ENCODE measurements at regions not wholly inside any gene's neighbourhood (a gene's known extent, or its start where the extent isn't known, plus 50 kb on each side); places are given as distances from the start of the nearest gene placed in this dataset.
"Not testable (repeated sequence)": the region's sequence is repeated elsewhere in the genome, so short reads cannot be mapped to it uniquely, and the experiment has no call there.

- no peak for DNase-seq
These were observed 217.9 kb upstream of the MOCS1 start for GRCh38 chr6:40152196-40152595.

DNA sequence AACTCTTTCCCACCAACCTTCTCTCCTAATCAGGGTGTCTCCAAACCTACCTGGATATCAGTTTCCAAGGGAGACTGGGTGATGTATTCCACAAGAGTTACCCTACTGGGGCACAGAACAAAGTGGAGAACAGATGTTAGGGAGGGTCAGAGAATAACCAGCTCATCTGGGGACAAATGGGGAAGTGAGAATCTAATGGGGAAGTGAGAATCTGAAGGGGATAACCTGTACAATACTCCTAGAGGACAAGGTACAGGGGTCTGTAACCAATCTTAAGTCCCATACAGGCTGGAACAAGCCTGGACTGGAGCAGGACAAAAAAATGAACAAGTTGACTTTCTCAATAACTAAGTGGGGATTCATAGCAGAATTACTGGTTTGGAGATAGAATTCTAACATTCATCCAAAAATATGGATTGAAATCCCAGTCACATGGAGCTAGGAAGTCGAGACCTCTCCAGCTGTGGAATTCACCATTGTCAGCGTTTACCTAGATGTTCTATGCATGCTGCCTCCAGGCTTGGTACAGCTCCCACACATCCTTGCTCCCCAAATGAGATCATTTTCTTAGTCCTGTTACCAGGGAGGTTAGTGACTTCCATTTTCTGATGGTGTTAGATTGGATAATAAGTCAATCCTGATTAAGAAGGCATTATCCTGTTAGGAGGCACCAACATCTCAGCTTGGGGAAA lies 214.8 kb upstream of the MOCS1 start:
- no peak for DNase-seq

DNA sequence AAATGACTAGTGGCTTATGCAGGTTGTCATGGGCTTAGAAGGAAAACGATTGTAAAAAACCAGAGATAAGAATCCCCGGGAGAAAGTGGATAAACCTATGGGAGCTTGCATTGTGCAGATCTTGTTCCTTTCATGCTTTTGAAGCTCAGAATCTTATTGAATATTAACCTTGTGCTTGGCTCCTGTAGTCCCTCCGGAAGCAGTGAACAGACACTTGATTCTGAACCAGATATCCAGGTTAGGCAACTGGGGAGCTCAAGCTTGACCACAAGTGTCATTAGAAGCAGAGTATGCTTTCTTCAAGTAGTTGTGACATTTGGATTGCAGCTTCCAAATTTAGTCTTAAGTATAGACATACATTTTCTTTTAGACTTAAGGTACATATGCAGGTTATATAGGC lies 212.6 kb upstream of the MOCS1 start:
- DNase-seq, result no peak

- DNase-seq, result no peak
These were observed 205.2 kb upstream of the MOCS1 start for GRCh38 chr6:40139447-40139846.

DNA sequence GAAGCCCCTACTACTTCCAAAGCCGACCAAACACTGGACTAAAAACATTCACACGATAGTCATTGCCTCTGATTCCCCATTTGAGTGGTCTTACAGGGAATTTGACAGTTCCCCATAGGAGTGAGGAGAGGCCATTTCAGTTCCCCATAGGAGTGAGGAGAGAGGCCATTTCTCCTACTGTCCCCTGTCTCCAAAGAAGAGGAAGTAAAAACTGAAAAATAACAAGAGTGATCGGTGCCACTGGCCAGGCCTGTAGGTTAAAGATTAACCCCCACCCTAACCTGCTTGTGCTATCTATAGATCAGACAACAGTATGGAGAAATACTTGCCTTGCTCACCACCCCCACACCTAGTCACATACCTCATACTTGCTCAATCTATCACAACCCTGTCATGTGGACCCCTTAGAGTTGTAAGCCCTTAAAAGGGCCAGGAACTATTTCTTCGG lies 204.0 kb upstream of the MOCS1 start:
- no peak for DNase-seq

DNA sequence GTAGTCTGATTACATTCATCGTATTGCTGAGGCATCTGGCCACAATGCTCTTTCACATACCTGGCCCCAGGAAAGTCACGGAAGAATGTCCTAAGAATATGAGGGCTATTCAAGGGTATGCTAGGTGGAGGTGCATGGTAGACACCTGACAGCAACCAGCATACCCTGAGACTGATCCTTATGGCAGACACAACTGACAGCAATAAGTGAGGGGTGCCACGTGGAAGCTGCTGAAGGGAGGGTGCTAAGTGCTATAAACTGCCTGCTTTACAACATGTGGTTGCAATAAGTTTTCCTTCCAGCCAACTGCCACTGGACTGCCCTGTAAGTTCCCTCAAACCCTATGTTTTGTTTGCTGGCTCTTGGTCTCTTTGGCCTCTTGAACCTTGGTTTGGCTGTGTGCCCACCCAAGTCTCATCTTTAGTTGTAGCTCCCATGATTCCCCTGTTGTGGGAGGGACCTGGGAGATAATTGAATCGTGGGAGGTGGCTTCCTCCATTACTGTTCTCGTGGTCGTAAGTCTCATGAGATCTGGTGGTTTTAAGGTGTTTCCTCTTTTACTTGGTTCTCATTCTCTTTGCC lies 201.3 kb upstream of the MOCS1 start:
- no peak for DNase-seq

DNA sequence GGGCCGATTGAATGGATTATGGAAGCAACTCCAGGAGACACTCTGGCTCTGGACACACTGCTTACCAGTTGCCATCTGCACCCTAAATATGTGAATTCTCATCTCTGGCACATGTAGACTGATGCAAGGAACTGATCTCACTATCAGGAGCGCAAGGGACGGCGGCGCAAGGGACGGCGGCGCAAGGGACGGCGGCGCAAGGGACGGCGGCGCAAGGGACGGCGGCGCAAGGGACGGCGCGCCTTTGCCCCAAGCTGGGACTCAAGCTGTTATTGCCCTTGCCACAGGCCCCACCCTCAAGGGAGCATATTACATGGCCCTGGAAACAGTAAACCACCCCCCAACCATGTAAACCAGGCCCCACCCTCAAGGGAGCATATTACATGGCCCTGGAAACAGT lies 199.7 kb upstream of the MOCS1 start:
- DNase-seq, result not testable (repeated sequence)

DNA sequence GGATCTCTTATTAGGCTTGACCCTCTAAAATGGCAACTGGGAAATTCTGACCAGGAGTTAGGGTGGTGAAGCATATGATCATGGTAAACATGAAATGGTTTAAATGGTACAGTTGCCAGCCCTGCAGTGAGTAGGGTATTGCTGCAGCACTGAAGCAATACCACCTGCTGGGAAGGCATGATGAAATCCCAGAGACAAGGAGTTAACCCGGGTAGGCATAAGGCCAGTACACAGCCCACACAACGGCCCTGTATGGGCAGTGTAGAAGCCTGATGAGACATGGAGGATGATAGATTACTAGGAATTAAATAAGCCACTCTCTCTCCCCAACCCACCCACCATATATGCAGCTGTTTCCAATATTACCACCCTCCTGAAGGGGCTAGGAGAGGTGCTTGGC lies 197.4 kb upstream of the MOCS1 start:
- DNase-seq, result no peak

- no peak for DNase-seq
These were observed 193.9 kb upstream of the MOCS1 start for GRCh38 chr6:40128127-40128526.

- no peak for DNase-seq
These were observed 191.6 kb upstream of the MOCS1 start for GRCh38 chr6:40125680-40126394.

DNA sequence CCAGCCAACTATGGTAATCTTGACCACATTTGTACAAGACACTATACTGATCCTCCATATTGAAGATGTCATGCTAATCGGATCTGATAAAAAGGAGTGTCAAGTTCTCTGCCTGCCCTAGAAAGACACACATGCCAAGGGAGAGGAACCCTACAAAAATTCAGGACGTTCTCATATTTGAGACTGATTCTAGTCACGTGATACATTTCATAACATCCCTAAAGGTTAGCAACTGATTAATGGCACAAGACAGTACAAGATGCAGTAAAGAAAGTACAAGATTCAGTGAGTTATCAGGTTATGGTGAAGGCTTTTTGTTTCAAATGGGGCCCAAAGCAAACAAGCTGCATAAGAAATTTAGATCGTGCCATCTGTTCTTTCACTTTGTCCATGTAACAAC lies 190.7 kb upstream of the MOCS1 start:
- no peak for DNase-seq

GRCh38 chr6:40116832-40117231 lies 182.6 kb upstream of the MOCS1 start:
- DNase-seq, result no peak

- DNase-seq, result no peak
These were observed 178.1 kb upstream of the MOCS1 start for GRCh38 chr6:40112350-40112749.

GRCh38 chr6:40108736-40109135 lies 174.5 kb upstream of the MOCS1 start:
- DNase-seq, result no peak

- no peak for DNase-seq
These were observed 172.6 kb upstream of the MOCS1 start for GRCh38 chr6:40106840-40107239.

- no peak for DNase-seq
These were observed 164.5 kb upstream of the MOCS1 start for GRCh38 chr6:40098774-40099173.

- no peak for DNase-seq
These were observed 163.3 kb upstream of the MOCS1 start for GRCh38 chr6:40097590-40097989.

DNA sequence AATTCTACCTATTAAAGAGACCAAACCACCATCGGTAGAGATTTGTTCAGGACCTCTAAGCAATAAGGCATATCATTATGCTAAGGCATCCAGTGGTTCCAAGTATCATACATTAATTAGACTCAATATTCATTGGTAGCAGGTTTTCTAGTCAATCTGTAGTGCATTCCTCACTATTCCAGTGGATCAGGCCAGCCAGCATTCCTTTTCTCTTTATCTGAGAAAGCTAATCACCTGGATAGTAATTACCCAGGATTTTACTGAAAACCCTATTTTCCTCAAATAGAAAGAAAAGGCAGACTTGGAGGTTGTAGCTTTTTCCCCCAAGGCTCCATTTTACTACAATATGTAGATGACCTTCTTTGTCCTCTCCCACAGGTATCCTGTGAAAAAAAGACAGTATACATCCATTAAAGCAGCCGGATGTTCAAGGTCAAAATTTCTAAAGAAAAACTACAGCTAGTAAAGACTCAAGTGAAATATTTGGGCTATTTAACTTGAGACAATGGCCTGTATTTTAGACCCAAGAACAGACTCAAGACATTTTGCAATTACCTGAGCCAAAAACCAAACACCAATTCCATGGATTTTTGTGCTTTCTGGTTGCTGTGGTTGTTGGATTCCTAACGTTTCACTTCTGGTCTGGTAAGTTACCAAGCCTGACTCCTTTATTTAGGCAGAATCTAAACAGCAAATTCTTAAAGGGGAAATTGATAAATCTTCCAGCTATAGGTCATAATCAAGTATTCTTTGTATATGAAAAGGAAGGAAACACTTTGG lies 149.1 kb upstream of the MOCS1 start:
- no peak for DNase-seq

DNA sequence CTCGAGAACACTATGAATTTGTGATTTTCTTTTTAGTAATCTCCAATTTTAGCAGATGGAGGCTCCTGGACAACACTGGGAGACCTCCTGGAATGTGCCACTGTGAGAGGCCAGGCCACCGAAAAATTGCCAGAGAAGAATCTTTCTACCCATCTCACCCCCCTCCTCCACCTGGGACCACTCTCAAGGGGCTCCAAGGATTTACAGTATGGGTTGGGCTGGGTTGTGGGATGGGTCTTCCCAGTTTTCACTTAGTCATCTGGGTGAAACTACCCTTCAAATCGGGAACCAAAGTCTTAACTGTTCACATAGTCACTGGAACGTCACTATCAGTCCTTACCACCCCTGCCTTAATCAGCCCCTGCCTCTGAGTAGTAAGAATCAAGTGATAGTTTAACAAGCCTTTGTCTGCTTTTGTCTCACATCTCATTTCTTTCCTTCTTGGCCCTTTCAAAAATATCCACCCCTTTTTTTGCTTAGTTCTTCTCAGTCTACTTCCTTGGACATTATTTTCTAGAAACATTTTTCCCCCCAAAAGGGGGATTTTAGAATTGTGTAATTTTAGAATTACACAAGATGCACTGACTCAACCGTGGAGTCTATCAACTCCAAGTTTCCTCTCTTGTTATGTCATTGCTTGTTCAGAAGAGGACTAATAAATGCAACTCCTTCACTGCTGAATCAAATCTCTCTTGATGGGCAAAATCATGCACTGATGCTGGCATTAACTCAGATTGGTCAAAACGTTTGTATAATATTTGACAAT lies 148.2 kb upstream of the MOCS1 start:
- no peak for DNase-seq

DNA sequence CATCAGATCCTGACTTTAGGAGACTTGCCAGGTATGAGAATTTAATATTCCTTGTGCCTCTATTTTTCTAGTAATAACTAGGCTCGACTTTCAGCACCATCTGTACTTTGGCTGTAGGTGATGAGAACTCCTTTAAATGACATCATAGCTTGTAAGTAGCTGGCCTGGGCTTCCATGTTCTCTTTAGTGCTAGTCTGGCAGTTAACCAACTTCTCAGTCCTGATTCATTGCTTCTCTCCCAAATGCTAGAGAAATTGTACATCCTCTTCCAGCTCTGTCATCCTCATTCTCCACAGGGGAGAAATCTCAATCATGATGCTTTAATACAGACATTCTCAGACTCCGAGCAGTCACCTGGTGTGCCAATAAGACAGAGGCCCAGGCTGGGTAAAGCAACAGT lies 143.5 kb upstream of the MOCS1 start:
- no peak for DNase-seq

GRCh38 chr6:40077315-40077714 lies 143.1 kb upstream of the MOCS1 start:
- no peak for DNase-seq

DNA sequence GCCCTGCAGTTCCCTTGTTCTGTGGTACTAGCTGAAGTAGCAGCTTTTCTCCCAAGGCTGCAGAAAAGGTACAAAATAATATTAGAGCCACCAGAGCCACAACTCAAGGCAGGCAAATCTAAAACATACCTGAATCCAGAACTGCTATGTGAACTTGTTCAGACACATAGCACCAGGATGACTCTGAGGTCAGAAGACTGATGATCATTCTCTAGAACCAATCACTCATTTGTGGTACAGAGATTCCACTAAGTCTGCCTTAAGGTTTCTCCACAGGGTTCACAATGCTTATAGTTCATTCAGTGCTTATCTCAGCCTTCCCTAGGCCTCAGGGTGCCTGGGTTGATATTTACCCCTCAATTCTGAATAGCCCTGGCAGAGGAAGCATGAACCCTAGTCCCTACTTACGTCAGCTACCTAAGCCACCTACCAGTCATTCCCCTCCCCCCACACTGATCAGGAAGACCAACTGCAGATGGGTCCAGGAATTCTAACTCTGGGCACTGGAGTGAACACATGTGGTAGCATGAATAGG lies 140.9 kb upstream of the MOCS1 start:
- DNase-seq, result no peak
